Gastrocnemius medialis (tissue), 4 donors: ENCODE measurements at regions not wholly inside any gene's neighbourhood (a gene's known extent, or its start where the extent isn't known, plus 50 kb on each side); places are given as distances from the start of the nearest gene placed in this dataset.
A peak's percentile ranks its signal among the peaks of the same experiment; 100 is the strongest.

Experiments
- ATAC-seq, 2 donors: fragments of 150-250 bp; one replicate each; pipeline ENCODE4 v1.9.1; 2016
- DNase-seq, 2 donors: peaks; one replicate each; pipeline ENCODE4 v3.0.0-alpha.2; 2019
- H3K27ac ChIP-seq, 4 donors: fragments of 200-600 bp; sonication (generic); 1 replicate in 1 of 4; 2 replicates in 3 of 4; pipeline ENCODE4 v1.5.1; 2016 to 2018; ENCODE audit warnings: mild to moderate bottlenecking in 2 of 4, moderate library complexity in 1 of 4
- H3K27me3 ChIP-seq, 3 donors: fragments of 200-600 bp; sonication (generic) in 2 of 3; 1 replicate in 1 of 3; 2 replicates in 2 of 3; pipeline versions ENCODE4 v1.5.1 to v1.6.0; 2016 to 2019; ENCODE audit warnings: mild to moderate bottlenecking in 1 of 3, moderate library complexity in 1 of 3
- H3K36me3 ChIP-seq, 2 donors: fragments of 200-600 bp; sonication (generic) in 1 of 2; one replicate each; pipeline ENCODE4 v1.5.1; 2017 to 2018
- H3K4me1 ChIP-seq, 2 donors: fragments of 200-600 bp; sonication (generic) in 1 of 2; one replicate each; pipeline ENCODE4 v1.5.1; 2016 to 2017; ENCODE audit warnings: mild to moderate bottlenecking in 2 of 2
- H3K4me3 ChIP-seq, 4 donors: fragments of 200-600 bp; sonication (generic) in 3 of 4; 1 replicate in 1 of 4; 2 replicates in 3 of 4; pipeline ENCODE4 v1.5.1; 2016 to 2019; ENCODE audit warnings: mild to moderate bottlenecking in 2 of 4
- H3K9me3 ChIP-seq, 3 donors: fragments of 200-600 bp; sonication (generic) in 2 of 3; 1 replicate in 1 of 3; 2 replicates in 2 of 3; pipeline ENCODE4 v1.5.1; 2016 to 2019
- CTCF ChIP-seq, 5 experiments: fragments of 450-650 bp in 3 of 5; fragments of 200-600 bp in 2 of 5; sonication (generic) in 2 of 5; IDR thresholded peaks in 4 of 5; conservative IDR thresholded peaks in 1 of 5; 1 replicate in 4 of 5; 2 replicates in 1 of 5; pipeline ENCODE4 v1.5.1; 2016 to 2019; ENCODE audit warnings: antibody characterized with exemption in 5 of 5, mild to moderate bottlenecking in 3 of 5, moderate library complexity in 3 of 5
- POLR2A ChIP-seq, 2 donors: fragments of 450-650 bp; IDR thresholded peaks; one replicate each; pipeline ENCODE4 v1.6.1; 2017; ENCODE audit warnings: antibody characterized with exemption in 2 of 2, mild to moderate bottlenecking in 2 of 2, moderate library complexity in 2 of 2
- in situ Hi-C, 4 donors: fragments of 200-750 bp; cut with MboI; loops; one replicate each; pipeline versions ENCODE4 v1.15.0 to v1.8.0; 2017; ENCODE audit warnings: low sequenced_read_pairs in 4 of 4
- intact Hi-C: fragments of 100-400 bp; cut with DNase I; formaldehyde crosslinking; loops from one replicate; pipeline ENCODE4 v1.15.1; 2023; ENCODE audit warnings: low total_unique reads

DNA sequence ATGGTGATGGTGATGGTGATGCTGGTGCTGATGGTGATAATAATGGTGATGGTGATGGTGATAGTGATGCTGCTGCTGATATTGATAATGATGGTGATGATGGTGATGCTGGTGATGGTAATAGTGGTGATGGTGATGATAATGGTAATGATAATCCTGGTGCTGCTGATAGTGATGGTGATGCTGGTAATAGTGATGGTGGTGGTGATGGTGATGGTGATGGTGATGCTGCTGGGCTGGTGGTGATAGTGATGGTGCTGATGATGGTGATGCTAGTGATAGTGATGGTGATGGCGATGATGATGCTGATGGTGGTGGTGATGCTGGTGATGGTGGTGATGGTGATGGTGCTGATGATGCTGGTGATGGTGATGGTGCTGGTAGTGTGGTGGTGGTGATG is 58.4 kb upstream of the IGSF21 start:
- intact Hi-C loops, result no loop called here
- H3K27me3 ChIP-seq, result peaks cover 0 to 14% (median 0%) of the 10 kb centered on the region in 3 donors
- H3K4me1 ChIP-seq, result no peaks in the 10 kb centered on the region
- no peak overlapping the region for H3K4me3 ChIP-seq
- ATAC-seq, result no peak
- H3K27ac ChIP-seq, result no peak overlapping the region
- DNase-seq, result no peak
- in situ Hi-C loops, result no loop called here
- TF ChIP-seq CTCF (IDR thresholded peaks at IDR 0.05 in 4 of 5, conservative IDR thresholded peaks at IDR 0.05 in 1 of 5) (no peak), POLR2A (IDR thresholded peaks at IDR 0.05) (no peak)
- H3K36me3 ChIP-seq, result no peaks in the 10 kb centered on the region
- H3K9me3 ChIP-seq, result no peaks in the 10 kb centered on the region

DNA sequence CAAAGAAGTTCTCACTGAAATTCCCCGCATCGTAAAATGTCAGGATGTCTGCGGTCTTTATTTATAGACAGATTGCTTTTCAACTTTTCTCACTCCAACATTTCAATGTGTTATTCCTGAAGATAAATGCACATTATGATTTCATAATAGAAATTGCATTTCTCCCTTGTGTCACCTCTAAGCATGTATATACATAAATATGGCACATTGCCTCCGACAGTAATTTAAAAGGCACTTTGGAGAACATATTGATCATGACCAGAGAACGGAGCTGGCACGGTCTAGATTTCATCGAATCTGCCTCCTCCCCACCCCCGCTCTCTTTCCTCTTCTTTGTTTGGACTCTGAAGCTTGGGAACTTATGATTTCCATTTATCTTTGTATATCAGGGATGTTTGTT is 54.9 kb upstream of the IGSF21 start:
- in situ Hi-C loops, result no loop called here
- Histone ChIP-seq H3K36me3 (no peaks in the 10 kb centered on the region), H3K9me3 (no peaks in the 10 kb centered on the region), H3K27me3 (peaks cover 4 to 32% (median 5%) of the 10 kb centered on the region in 3 donors), H3K27ac (no peak overlapping the region), H3K4me1 (no peaks in the 10 kb centered on the region), H3K4me3 (no peak overlapping the region)
- ATAC-seq (no peak), DNase-seq (no peak)
- intact Hi-C loops, result no loop called here
- TF ChIP-seq CTCF (IDR thresholded peaks at IDR 0.05 in 4 of 5, conservative IDR thresholded peaks at IDR 0.05 in 1 of 5) (no peak), POLR2A (IDR thresholded peaks at IDR 0.05) (no peak)

GRCh38 chr1:18055156-18055555 is 52.4 kb upstream of the IGSF21 start:
- intact Hi-C loops (no loop called here), in situ Hi-C loops (no loop called here)
- no peaks in the 10 kb centered on the region for H3K4me1 ChIP-seq
- no peak overlapping the region for H3K27ac ChIP-seq
- DNase-seq, result no peak
- ATAC-seq, result no peak
- TF ChIP-seq POLR2A (IDR thresholded peaks at IDR 0.05) (no peak), CTCF (IDR thresholded peaks at IDR 0.05 in 4 of 5, conservative IDR thresholded peaks at IDR 0.05 in 1 of 5) (no peak)
- H3K36me3 ChIP-seq, result no peaks in the 10 kb centered on the region
- peaks cover 11 to 32% (median 16%) of the 10 kb centered on the region in 3 donors for H3K27me3 ChIP-seq
- no peaks in the 10 kb centered on the region for H3K9me3 ChIP-seq
- H3K4me3 ChIP-seq, result no peak overlapping the region

DNA sequence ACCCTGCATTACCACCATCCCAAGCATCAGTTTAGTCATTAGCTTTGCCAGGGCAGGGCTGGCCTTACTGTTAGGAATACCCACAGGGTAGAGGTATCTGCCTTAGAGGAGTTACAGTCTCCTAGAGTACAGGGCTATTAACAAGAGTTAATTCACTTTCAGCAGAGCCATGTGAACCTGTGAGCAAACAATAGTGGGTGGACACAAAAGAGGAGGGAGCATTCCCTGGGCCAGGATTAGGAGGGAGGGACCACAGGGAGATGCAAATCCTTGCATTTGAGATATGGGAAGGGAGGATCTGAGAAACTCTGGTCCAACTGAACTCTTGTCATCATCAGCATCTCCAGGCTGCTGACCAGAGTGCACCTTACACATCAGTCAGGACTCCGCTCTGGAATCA is 51.1 kb upstream of the IGSF21 start:
- peaks cover 11 to 39% (median 16%) of the 10 kb centered on the region in 3 donors for H3K27me3 ChIP-seq
- no peak overlapping the region for H3K4me3 ChIP-seq
- H3K27ac ChIP-seq, result no peak overlapping the region
- no peak for TF ChIP-seq CTCF (IDR thresholded peaks at IDR 0.05 in 4 of 5, conservative IDR thresholded peaks at IDR 0.05 in 1 of 5)
- no peak for TF ChIP-seq POLR2A (IDR thresholded peaks at IDR 0.05)
- no peaks in the 10 kb centered on the region for H3K9me3 ChIP-seq
- no peaks in the 10 kb centered on the region for H3K36me3 ChIP-seq
- no peak for ATAC-seq
- intact Hi-C loops (no loop called here), in situ Hi-C loops (no loop called here)
- H3K4me1 ChIP-seq, result no peaks in the 10 kb centered on the region
- no peak for DNase-seq

- DNase-seq, result peak; percentile 9 to 53
- intact Hi-C loops (no loop called here), in situ Hi-C loops (no loop called here)
- no peak for TF ChIP-seq POLR2A (IDR thresholded peaks at IDR 0.05)
- no peak for TF ChIP-seq CTCF (IDR thresholded peaks at IDR 0.05 in 4 of 5, conservative IDR thresholded peaks at IDR 0.05 in 1 of 5)
- no peaks in the 10 kb centered on the region for H3K4me1 ChIP-seq
- peaks cover 11 to 40% (median 16%) of the 10 kb centered on the region in 3 donors for H3K27me3 ChIP-seq
- H3K4me3 ChIP-seq, result no peak overlapping the region
- no peaks in the 10 kb centered on the region for H3K36me3 ChIP-seq
- H3K9me3 ChIP-seq, result no peaks in the 10 kb centered on the region
- peak; percentile 60 to 65 for ATAC-seq
- no peak overlapping the region for H3K27ac ChIP-seq
Measured at GRCh38 chr1:18057623-18058022, 50.0 kb upstream of the IGSF21 start.
